HG02885 (cell line): ENCODE measurements at regions not wholly inside any gene's neighbourhood (a gene's known extent, or its start where the extent isn't known, plus 50 kb on each side); places are given as distances from the start of the nearest gene placed in this dataset.
"Not testable (repeated sequence)": the region's sequence is repeated elsewhere in the genome, so short reads cannot be mapped to it uniquely, and the experiment has no call there.

Source experiments
- ATAC-seq: cut with Tn5 transposase; IDR thresholded peaks from one replicate; pipeline ENCODE4 v1.9.1; 2021; ENCODE audit warnings: mild to moderate bottlenecking; ENCODE audit not compliant: unreplicated experiment, poor library complexity

DNA sequence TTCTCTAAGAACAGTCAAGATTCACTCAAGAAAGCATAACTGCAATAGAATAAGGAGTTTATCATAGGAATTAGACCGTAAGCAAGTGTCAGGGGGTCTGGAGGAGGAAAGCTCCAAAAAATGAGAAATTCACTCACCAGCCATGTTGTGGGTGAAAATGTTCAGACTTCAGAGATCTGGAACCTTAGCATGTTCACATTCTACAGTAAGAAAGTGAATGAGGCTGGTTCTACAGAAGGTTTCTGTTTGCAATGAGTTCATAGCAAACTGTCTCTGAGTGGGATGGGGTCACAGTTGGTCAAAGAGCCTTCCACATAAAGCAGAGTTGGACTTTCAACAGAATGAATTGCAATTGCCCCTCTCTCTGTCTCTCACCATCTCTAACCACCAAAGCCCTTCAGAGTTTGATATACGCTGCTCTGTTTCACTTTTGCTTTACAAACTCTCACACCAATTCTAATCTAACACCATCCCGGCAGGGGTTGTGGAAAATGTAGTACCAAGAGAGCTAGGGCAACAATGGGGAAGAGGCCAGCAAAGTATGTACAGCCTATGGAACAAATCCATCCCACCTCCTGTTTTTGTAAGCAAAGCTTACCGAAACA is 581.8 kb upstream of the UBE2E2 start:
- ATAC-seq: no peak

DNA sequence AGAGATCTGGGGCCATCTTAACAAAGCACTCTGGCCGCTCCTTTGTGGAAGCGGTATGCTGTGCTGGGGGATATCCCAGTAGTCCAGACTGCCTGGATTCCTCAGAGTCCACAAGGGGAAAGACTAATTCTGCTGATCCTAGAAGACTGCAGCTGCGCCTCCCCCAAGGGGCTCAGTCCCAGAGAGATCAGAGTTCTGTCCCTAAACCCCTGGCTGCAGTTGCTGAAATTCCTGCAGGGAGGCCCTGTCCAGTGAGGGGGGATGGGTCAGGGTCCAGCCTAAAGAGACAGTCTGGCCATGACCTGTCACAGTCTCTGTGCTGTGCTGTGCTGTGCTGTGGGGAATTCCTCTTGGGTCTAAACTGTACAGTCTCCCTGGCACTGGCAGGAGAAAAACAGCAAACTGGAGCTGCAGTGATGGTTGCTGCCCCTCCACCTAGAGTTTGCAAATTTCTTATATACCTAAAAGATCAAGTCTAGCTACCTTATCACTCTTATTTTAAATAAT is 575.1 kb upstream of the UBE2E2 start:
- ATAC-seq: no peak

DNA sequence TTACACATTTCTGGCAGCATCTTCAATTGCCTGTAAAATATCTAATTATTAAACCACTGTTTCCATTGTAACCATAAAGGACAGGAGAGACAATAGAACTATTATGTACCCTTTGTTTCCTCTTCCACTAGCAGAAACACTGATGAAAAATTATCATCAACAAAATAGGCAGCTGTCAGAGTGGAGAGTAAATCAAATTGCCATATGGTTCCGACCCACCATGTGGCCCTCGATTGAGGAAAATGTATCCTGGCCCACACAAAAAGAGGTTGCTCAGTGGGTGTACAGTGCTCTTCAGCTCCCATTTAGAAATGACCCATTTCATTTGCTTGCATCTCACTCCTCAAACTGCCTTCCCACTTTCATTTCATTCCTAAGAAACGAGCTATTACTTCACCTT is 570.6 kb upstream of the UBE2E2 start:
- no peak for ATAC-seq

DNA sequence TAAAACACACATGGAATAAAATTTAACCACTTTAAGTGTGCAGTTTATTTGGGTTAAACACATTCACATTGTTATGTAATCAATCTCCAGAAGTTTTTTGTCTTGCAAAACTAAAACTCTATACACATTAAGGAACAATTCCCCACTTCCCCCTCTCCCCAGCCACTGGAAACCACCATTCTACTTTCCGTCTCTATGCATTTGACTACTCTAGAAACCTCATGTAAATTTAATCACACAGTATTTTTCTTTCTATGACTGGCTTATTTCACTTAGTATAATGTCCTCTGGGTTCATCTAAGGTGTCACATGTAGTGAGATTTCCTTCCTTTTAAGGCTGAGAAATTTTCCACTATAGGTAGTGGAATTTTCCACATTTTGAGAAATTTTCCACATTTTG is 568.7 kb upstream of the UBE2E2 start:
- ATAC-seq: peak; percentile 62

DNA sequence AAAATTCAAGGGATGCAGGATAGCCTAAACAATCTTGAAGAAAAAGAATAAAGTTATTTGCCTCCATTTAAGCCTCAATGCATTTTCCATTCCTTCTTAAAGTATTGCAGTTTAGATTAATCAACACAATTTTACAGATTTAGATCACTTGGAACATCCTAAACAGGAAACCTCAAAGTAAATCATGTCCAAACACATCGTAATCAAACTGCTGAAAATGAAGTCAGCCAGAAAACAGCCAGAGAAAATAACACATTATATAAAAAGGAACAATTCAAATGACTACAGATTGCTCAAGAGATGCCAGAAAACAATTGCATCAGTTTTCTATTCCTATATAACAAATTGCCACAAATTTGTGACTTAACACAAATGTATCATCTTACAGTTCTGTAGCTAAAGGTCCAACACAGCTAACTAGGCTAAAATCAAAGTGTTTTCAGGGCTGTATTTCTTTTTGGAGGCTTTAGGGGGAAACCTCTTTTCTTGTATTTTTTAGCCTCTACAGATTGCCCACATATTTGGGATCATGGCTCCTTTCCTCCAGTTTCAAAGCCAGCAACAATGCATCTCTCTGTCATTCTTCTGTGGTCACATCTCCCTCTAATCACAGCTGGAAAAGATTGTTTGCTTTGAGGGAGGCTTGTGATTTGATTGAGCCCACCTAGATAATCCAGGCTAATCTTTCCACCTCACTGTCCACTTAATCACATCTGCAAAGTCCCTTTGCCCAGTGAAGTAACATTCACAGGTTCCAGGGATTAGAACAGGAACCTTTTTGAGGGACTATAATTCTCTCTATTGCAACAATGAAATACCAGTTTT is 543.3 kb upstream of the UBE2E2 start:
- no peak for ATAC-seq

DNA sequence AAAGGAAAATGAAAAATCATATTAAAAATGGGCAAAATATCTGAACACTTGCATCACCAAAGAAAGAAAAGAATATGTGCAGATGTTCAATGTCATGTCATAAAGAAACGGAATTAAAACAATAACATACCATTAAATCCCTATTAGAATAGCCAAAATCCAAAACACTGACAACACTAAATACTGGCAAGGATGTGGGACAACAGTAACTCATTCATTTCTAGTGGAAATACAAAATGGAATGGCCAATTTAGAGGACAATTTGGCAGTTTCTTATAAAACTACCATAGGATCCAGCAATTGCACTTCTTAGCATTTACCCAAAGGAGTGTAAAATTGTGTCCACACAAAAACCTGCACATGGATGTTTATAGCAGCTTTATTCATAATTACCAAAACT is 542.5 kb upstream of the UBE2E2 start:
- no peak for ATAC-seq

DNA sequence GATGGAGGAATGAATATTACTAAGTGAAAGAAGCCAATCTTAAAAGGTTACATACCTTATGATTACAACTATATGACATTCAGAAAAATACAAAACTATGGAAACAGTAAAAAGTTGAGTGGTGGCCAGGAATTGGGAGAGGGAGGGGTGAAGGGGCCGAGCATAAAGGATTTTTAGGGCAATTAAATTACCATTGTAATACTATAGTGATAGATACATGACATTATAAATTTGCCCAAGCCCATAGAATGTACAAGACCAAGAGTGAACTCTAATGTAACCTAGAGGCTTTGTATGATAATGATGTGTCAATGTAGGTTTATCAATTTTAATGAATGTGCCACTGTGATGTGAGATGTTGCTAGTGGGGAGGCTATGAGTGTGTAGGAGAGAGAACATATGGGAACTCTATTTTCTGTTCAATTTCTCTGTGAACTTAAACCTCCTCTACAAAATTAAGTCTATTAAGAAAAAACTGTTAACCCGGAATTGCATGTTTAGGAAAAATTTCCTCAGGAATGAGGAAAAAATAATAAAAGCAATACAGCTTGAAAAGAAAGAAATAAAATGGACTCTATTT is 541.9 kb upstream of the UBE2E2 start:
- ATAC-seq: no peak

DNA sequence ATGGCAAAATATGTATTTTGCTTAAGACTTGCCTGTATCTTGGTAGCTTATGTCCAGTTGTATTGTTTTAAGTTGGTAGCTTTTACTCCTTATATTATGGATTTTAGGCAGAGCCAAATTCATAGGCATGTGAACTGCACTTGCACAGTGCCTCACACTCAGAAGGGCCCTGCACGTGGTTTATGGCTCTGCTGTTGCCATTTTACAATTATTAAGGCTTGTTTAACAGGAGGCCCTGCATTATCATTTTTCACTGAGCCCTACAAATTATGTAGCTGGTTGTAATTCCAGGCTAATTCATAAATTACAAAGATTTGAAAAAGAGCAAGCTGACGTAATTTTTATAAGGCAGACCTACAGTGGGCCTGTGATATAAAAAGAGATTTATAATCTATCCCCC is 537.6 kb upstream of the UBE2E2 start:
- ATAC-seq: no peak

DNA sequence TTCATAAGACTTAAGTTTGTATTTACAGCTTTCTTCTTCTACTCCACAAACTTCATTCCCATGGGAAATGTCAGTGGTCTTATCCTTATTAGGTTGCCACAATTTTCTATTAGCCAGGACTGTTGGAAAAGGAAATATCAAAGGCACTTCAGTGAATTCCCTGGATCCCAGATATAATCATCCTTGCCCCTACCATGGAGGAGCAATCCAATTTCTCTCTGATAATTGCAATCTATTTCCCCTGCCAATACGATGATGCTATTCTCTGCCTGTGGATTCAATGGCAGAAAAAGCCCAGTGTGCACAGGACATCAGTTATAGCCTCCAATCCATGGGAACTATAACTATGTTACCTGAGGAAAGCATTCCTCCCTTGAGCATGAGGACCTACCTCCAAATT is 536.4 kb upstream of the UBE2E2 start:
- no peak for ATAC-seq

DNA sequence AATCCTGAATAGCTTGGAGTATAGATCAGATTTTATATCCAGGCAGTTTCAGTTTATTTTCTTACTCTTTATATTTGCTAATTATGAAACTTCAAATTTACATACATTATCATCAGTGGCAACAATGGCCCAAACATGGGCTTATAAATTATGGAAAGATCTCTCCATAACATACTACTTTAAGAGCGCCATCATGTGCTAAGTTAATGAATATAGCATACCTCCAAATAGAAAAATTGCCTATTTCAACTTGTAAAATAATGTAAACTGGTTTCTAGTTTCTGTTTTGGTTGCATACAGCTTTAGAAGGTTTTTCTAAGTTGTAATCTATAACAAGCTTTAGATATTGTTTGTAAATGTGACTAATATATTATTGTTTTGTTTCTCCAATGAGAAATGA is 531.3 kb upstream of the UBE2E2 start:
- no peak for ATAC-seq

DNA sequence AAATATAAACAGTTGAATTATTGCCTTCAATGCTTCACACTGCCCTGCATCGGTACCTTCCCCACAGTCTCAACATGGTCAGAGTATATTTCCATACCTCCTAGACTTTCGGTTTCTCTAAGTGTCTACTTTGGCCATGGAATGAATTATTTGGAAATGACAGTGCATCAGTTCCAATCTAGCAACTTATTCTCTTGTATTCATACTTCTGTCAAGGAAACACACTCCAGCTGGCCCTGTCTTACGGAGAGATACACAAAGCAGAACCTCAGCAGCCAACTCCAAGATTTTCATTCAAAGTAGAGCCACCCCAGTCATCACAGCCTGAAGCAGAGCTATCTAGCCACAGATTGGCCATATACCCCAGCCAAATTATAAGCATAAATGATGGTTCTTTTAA is 518.4 kb upstream of the UBE2E2 start:
- ATAC-seq: no peak

DNA sequence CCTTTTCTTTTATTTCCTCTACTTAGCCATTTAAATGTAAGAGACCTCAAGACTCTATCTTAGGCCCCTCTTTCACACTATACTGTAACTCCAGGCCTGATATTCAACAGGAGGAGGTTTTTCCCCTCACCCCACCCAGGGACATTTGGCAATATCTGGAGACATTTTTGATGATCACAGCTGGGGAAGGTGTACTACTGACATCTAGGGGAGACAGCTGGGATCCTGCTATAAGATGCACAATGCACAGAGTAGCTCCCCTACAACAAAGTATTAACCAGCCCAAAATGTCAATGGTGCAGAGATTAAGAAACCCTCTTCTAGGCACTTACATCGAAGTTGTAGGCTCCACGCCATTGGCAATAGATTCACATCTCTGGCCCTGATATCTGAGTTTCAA is 517.5 kb upstream of the UBE2E2 start:
- ATAC-seq: no peak

DNA sequence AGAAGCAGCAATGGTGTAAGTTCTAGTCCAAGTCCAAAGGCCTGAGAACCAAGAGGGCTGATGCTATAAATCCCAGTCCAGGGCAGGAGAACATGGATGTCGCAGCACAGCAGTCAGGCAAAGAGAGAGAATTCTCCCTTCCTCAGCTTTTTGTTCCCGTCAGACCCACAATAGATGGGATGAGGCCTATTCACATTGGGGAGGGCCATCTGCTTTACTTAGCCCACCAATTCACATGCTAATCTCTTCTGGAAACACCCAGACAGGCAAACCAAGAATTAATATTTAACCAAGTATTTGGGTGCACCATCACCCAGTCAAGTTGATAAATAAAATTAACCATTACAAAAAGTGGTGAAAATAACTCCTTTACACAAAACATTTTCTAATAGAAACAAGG is 511.7 kb upstream of the UBE2E2 start:
- ATAC-seq: no peak

DNA sequence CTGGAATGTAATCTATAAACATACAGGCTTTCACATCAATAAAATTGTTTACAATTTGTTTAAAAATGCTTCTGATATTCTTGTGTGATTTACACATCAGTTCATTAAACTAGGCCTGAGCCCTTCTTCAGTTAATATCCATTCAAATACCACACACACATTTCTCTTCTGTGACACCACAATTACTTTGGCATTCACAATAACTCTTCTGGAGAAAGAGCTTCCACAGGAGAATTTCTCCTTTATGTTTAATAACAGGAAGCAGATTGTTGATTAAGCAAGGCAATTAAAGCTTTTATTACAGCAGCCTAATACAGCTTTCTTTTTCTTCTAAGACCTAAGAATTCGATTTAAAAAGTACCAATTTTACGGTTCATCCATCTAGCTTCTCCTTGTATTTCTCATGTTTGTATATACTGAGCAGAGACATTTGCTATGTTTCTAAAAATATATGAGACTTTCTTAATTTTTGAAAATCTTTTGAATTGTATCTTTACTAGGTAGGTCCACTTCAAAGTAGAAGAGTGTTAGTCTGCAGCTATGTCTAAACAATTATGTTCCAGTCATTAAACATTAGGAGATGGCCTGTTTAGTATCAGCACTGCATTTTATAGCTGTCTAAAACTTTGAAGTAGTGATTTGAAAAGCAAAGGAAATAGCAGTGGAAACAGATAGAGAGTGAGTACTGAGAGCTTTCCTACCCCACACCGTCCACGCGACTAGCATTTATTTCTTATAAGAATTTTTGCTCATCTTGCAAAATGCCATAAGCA is 511.1 kb upstream of the UBE2E2 start:
- ATAC-seq: no peak

DNA sequence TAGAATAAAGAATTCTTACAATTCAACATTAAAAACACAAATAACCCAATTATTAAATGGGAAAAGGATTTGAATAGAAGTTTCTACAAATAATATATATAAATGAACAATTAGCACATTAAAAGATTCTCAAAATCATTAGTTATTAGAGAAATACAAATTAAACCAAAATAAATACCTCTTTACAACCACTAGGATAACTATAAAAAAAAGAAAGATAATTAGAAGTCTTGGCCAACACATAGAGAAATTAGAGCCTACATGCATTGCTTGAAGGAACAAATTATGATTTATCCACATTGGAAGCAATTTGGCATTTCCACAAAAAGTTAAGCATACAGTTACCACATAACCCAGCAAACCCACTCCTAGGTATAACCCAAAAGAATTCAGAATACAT is 502.3 kb upstream of the UBE2E2 start:
- ATAC-seq: no peak

DNA sequence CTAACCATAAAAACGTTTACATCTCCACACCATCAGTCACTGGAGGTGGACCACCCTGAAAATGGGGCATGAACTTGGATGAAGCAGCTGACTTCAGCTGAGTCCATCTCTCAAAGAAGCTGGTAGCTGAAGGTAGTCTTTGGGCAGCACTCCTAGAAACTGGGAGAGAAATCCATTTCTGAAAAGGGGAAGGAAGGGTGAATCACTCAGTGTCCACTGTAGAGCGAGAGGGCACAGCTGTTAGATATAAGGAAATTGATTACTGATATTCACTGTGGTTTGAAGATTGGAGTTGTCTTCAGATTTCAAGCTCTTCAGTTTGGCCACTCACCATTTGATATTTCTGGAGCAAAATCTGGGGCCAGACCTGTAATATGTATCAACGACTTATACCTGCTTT is 499.0 kb upstream of the UBE2E2 start:
- ATAC-seq: no peak

DNA sequence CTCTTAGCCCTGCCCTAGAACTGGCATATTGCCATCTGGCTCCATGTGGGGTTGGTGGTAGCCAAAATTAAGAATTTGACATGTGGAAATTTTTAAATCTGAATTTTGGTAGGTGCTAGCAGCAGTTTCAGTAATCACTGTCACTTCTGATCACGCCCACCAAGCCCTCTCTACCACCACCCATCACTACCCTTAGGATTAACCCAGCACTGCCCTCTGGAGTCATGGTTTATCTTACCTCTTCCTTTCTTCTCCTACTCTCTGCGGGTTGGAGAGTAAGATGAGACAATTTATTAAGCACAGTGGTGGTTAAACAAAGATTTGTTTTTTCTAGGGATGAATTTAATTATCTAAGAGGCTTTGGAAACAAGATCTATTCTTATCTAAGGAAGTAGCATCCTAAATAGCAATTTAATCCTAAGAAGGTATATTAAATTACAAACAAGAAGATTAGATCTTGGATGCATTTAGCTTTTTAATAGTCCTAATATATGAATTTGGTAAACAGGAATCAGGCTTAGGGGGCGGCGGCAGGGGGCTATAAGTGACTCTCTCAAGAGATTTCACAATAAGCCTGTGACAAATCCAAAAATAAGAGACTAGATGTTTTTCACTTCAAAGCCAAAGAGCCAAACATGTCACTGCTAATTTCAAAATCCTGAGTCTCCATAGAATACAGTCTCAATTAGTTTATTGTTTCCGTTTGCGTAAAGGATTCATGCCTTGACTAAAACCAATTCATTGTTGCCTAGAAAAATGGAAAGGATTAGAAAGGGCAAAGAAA is 498.4 kb upstream of the UBE2E2 start:
- no peak for ATAC-seq

DNA sequence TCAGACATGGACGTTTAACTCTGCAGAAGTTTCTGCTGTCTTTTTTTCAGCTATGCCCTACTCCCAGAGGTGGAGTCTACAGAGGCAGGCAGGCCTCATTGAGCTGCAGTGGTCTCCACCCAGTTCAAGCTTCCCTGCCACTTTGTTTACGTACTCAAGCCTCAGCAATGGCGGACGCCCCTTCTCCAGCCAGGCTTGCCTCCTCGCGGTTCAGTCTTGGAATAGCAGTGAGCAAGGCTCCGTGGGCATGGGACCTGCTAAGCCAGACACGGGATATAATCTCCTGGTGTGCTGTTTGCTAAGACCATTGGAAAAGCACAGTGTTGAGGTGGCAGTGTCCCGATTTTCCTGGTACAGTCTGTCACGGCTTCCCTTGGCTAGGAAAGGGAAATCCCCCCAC is 496.2 kb upstream of the UBE2E2 start:
- ATAC-seq: not testable (repeated sequence)

DNA sequence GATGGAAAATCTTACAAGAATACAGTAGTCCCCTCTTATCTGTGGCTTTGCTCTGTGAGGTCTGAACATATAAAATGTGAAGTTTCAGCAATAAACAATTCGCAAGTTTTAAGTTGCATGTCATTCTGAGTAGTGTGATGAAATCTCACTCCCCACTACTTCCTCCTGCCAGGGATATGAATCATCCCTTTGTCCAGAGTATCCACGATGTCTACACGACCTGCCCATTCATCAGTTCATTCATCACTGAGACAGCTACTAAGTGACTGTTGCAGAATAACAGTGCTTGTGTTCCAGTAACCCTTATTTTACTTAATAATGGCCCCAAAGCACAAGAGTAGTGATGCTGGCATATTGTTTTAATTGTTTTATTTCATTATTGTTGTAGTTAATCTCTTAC is 489.2 kb upstream of the UBE2E2 start:
- ATAC-seq: no peak

DNA sequence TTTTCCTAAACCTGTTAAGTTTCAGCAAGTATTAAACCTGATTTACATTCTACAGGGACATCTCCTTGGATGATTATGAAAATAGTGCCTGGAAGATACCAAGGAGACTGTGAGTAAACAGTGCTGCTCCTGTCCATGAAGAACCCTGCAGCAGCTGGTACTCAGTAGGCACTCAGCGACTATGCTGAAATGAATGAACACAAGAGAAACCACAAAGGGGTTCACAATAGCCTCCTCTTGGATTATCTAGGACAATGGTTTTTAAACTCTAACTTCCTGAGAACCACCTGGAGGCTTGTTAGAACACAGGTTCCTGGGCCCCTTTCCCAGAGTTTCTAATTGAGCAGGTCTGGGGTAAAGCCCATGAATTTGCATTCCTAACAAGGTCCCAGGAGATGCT is 488.4 kb upstream of the UBE2E2 start:
- ATAC-seq: no peak
